NB4 (cell line): ENCODE measurements at regions not wholly inside any gene's neighbourhood (a gene's known extent, or its start where the extent isn't known, plus 50 kb on each side); places are given as distances from the start of the nearest gene placed in this dataset.

ENCODE experiments used
- MYC ChIP-seq: IDR thresholded peaks from 2 replicates; pipeline ENCODE4 v1.6.1; 2011; ENCODE audit warnings: low read depth, low read length
- POLR2A ChIP-seq: IDR thresholded peaks from 2 replicates; pipeline ENCODE4 v1.6.1; 2011; ENCODE audit warnings: mild to moderate bottlenecking; ENCODE audit not compliant: insufficient read length; ENCODE audit errors: extremely low read depth
- TF ChIP-seq, protein P1 (sequence below): IDR thresholded peaks from one replicate; pipeline ENCODE4 v1.5.1; 2012; ENCODE audit warnings: low read depth, low read length
- TF ChIP-seq, protein P2 (sequence below): IDR thresholded peaks from 2 replicates; pipeline ENCODE4 v1.6.1; 2011; ENCODE audit warnings: low read depth, low read length

DNA sequence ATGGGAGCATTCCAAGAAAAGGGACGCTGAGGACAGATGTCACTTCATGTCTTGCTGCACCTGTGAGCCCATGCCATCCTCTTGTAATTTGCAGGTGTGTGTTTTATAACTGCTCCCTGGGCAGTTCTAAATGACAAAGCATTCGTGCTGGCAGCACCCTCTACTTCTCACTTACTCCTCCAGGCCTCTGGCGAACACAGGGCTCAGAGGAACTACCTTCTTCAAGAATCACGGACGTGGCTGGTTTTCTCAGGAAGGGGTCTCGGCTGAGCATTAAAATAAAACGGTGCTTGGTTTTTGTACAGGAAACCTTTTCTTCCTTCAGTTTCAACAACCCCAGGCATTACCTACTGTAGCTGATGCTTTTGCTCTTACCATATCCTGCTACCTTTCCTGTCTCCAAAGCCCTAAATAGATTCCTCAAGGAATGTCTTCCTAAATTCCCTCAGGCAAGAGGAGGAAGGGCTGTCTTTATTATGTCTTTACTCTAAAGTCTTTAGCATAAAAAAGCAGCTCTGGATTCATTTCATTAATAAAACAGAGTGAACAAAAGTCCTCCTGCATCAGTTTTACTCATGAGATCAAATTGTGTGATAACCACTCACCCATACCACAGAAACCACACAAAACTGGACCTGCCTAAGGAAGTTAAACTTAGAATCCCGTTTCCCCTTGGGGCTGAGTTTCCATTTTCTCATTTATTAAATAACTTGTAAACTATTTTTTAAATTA is 79.0 kb upstream of the MAP10 start:
- TF ChIP-seq, protein P1, sequence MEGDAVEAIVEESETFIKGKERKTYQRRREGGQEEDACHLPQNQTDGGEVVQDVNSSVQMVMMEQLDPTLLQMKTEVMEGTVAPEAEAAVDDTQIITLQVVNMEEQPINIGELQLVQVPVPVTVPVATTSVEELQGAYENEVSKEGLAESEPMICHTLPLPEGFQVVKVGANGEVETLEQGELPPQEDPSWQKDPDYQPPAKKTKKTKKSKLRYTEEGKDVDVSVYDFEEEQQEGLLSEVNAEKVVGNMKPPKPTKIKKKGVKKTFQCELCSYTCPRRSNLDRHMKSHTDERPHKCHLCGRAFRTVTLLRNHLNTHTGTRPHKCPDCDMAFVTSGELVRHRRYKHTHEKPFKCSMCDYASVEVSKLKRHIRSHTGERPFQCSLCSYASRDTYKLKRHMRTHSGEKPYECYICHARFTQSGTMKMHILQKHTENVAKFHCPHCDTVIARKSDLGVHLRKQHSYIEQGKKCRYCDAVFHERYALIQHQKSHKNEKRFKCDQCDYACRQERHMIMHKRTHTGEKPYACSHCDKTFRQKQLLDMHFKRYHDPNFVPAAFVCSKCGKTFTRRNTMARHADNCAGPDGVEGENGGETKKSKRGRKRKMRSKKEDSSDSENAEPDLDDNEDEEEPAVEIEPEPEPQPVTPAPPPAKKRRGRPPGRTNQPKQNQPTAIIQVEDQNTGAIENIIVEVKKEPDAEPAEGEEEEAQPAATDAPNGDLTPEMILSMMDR: no peak
- TF ChIP-seq MYC (no peak), POLR2A (no peak)
- TF ChIP-seq, protein P2, sequence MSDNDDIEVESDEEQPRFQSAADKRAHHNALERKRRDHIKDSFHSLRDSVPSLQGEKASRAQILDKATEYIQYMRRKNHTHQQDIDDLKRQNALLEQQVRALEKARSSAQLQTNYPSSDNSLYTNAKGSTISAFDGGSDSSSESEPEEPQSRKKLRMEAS: no peak
